GM12872 (cell line): ENCODE measurements at regions not wholly inside any gene's neighbourhood (a gene's known extent, or its start where the extent isn't known, plus 50 kb on each side); places are given as distances from the start of the nearest gene placed in this dataset.

Experiments used
- CTCF ChIP-seq: IDR thresholded peaks from 3 replicates; pipeline ENCODE4 v1.5.1; 2011; ENCODE audit warnings: low read depth, mild to moderate bottlenecking, low read length, moderate library complexity; ENCODE audit not compliant: insufficient read depth

GRCh38 chr4:32789026-32789608, 2068.9 kb downstream of the PCDH7 start:
- no peak for TF ChIP-seq CTCF

GRCh38 chr4:32790803-32791202, 2070.6 kb downstream of the PCDH7 start:
- TF ChIP-seq CTCF, result no peak

- TF ChIP-seq CTCF, result no peak
Measured at GRCh38 chr4:32798471-32799159, 2078.4 kb downstream of the PCDH7 start.

GRCh38 chr4:32824336-32824735, 2104.2 kb downstream of the PCDH7 start:
- TF ChIP-seq CTCF, result no peak

- TF ChIP-seq CTCF, result no peak
Measured at GRCh38 chr4:32826169-32826568, 2106.0 kb downstream of the PCDH7 start.

- no peak for TF ChIP-seq CTCF
Measured at GRCh38 chr4:32830160-32830559, 2110.0 kb downstream of the PCDH7 start.

GRCh38 chr4:32831104-32831503, 2110.9 kb downstream of the PCDH7 start:
- TF ChIP-seq CTCF, result no peak
